ENCODE measurements at regions not wholly inside any gene's neighbourhood (a gene's known extent, or its start where the extent isn't known, plus 50 kb on each side); places are given as distances from the start of the nearest gene placed in this dataset.
"Not testable (repeated sequence)": the region's sequence is repeated elsewhere in the genome, so short reads cannot be mapped to it uniquely, and the experiment has no call there.

DNA sequence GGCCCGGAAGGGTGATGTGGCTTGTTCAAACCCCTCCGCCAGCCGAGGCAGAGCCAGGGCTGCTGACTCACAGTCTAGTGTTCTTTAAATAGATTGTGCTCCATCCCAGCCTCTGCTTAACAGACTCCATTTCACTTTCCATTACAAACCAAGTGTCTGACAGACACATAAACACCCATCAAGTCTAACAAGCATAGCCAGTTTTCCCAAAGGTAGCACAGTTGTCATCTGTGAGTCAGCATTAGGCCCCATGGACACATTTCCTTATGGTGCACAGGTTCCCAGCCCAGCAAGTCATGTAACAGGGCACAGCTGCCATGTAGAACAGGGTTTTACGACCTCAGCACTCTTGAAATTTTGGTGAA, 109.9 kb upstream of the RAP2B start:
- no peaks in the 10 kb centered on the region for H3K27me3 ChIP-seq (ENCODE audit: insufficient read depth, poor library complexity, severe bottlenecking)
- no peak for DNase-seq (ENCODE audit: low read depth in 1 of 2, low spot score in 1 of 2)
- H3K4me3 ChIP-seq (replicated peaks; ENCODE audit: insufficient read depth, low read length) = no peak overlapping the region
- H3K27ac ChIP-seq (replicated peaks) = no peak overlapping the region
- TF ChIP-seq, protein P1, sequence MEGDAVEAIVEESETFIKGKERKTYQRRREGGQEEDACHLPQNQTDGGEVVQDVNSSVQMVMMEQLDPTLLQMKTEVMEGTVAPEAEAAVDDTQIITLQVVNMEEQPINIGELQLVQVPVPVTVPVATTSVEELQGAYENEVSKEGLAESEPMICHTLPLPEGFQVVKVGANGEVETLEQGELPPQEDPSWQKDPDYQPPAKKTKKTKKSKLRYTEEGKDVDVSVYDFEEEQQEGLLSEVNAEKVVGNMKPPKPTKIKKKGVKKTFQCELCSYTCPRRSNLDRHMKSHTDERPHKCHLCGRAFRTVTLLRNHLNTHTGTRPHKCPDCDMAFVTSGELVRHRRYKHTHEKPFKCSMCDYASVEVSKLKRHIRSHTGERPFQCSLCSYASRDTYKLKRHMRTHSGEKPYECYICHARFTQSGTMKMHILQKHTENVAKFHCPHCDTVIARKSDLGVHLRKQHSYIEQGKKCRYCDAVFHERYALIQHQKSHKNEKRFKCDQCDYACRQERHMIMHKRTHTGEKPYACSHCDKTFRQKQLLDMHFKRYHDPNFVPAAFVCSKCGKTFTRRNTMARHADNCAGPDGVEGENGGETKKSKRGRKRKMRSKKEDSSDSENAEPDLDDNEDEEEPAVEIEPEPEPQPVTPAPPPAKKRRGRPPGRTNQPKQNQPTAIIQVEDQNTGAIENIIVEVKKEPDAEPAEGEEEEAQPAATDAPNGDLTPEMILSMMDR (IDR thresholded peaks at IDR 0.05; ENCODE audit: insufficient read depth, low read length) = no peak
- TF ChIP-seq, protein P2, sequence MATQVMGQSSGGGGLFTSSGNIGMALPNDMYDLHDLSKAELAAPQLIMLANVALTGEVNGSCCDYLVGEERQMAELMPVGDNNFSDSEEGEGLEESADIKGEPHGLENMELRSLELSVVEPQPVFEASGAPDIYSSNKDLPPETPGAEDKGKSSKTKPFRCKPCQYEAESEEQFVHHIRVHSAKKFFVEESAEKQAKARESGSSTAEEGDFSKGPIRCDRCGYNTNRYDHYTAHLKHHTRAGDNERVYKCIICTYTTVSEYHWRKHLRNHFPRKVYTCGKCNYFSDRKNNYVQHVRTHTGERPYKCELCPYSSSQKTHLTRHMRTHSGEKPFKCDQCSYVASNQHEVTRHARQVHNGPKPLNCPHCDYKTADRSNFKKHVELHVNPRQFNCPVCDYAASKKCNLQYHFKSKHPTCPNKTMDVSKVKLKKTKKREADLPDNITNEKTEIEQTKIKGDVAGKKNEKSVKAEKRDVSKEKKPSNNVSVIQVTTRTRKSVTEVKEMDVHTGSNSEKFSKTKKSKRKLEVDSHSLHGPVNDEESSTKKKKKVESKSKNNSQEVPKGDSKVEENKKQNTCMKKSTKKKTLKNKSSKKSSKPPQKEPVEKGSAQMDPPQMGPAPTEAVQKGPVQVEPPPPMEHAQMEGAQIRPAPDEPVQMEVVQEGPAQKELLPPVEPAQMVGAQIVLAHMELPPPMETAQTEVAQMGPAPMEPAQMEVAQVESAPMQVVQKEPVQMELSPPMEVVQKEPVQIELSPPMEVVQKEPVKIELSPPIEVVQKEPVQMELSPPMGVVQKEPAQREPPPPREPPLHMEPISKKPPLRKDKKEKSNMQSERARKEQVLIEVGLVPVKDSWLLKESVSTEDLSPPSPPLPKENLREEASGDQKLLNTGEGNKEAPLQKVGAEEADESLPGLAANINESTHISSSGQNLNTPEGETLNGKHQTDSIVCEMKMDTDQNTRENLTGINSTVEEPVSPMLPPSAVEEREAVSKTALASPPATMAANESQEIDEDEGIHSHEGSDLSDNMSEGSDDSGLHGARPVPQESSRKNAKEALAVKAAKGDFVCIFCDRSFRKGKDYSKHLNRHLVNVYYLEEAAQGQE (IDR thresholded peaks at IDR 0.05; ENCODE audit: insufficient replicate concordance, low read depth) = no peak
- TF ChIP-seq SPI1 (IDR thresholded peaks at IDR 0.05; ENCODE audit: borderline replicate concordance, low read depth) (no peak), GABPA (IDR thresholded peaks at IDR 0.05; ENCODE audit: low read depth) (no peak), POLR2AphosphoS5 (IDR thresholded peaks at IDR 0.05; ENCODE audit: low read depth) (no peak)

DNA sequence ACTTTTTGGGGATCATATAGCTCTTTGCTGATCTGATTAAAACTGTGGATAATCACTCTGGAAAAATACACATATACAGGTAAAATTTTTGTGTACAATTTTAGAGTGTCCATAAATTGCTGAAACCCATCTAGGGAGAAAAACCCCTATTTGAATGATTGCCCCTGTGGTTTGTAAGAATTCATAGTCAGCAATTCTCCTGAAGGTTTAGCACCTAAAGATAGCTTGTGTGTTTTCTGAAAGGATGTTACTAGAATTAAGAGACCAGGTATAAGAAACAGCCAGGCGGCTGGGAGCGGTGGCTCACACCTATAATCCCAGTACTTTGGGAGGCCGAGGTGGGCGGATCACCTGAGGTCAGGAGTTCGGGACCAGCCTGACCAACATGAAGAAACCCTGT, 106.8 kb upstream of the RAP2B start:
- H3K27ac ChIP-seq (replicated peaks) = no peak overlapping the region
- no peak overlapping the region for H3K4me3 ChIP-seq (replicated peaks; ENCODE audit: insufficient read depth, low read length)
- no peaks in the 10 kb centered on the region for H3K27me3 ChIP-seq (ENCODE audit: insufficient read depth, poor library complexity, severe bottlenecking)
- DNase-seq (ENCODE audit: low read depth in 1 of 2, low spot score in 1 of 2) = no peak
- TF ChIP-seq POLR2AphosphoS5 (IDR thresholded peaks at IDR 0.05; ENCODE audit: low read depth) (no peak), GABPA (IDR thresholded peaks at IDR 0.05; ENCODE audit: low read depth) (no peak), SPI1 (IDR thresholded peaks at IDR 0.05; ENCODE audit: borderline replicate concordance, low read depth) (no peak)
- TF ChIP-seq, protein P2 (IDR thresholded peaks at IDR 0.05; ENCODE audit: insufficient replicate concordance, low read depth) = no peak
- TF ChIP-seq, protein P1 (IDR thresholded peaks at IDR 0.05; ENCODE audit: insufficient read depth, low read length) = no peak

DNA sequence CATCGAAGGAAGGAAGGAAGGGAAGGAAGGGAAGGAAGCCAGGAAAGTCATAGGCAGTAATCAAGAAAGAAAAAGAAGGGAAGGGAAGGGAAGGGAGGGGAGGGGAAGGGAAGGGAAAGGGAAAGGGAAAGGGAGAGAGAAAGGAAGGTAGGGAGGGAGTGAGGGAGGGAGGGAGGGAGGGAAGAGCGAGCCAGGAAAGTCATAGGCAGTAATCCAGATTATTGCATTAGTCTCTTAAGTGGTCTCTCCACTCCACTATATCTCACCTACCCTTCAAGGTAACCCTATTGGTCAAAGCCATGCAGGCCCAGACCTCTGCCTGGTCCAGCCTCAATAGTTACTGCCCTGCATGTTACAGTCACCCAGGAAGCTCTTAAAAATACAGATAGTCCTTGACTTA, 106.2 kb upstream of the RAP2B start:
- H3K27me3 ChIP-seq (ENCODE audit: insufficient read depth, poor library complexity, severe bottlenecking) = no peaks in the 10 kb centered on the region
- TF ChIP-seq, protein P2 (IDR thresholded peaks at IDR 0.05; ENCODE audit: insufficient replicate concordance, low read depth) = no peak
- no peak for TF ChIP-seq SPI1 (IDR thresholded peaks at IDR 0.05; ENCODE audit: borderline replicate concordance, low read depth)
- TF ChIP-seq POLR2AphosphoS5 (IDR thresholded peaks at IDR 0.05; ENCODE audit: low read depth) = no peak
- H3K4me3 ChIP-seq (replicated peaks; ENCODE audit: insufficient read depth, low read length) = no peak overlapping the region
- no peak overlapping the region for H3K27ac ChIP-seq (replicated peaks)
- no peak for DNase-seq (ENCODE audit: low read depth in 1 of 2, low spot score in 1 of 2)

DNA sequence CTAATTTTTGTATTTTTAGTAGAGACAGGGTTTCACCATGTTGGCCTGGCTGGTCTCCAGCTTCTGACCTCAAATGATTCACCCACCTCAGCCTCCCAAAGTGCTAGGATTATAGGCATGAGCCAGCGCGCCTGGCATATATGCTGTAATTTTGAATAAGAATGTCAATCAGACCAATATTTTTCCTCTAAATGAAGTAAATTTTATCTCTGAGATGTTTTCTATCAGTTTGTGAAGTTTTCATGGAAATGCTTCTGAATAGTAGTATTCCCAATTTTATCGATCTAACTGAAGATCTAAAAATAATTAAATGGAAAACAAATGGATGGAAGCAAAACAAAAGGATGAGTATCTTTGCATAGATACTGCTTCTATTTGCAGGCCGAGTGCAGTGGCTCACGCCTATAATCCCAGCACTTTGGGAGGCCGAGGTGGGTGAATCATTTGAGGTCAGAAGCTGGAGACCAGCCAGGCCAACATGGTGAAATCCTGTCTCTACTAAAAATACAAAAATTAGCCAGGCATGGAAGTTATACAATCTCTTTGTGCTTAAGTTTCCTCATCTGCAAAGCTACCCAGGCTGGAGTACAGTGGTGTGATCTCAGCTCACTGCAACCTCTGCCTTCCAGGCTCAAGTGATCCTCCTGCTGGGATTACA, 103.9 kb upstream of the RAP2B start:
- not testable (repeated sequence) for H3K27ac ChIP-seq (replicated peaks); H3K4me3 ChIP-seq (replicated peaks; ENCODE audit: insufficient read depth, low read length); H3K27me3 ChIP-seq (ENCODE audit: insufficient read depth, poor library complexity, severe bottlenecking)
- peak; percentile 33 for DNase-seq (ENCODE audit: low read depth in 1 of 2, low spot score in 1 of 2)
